PFSK-1 (cell line): ENCODE measurements at regions not wholly inside any gene's neighbourhood (a gene's known extent, or its start where the extent isn't known, plus 50 kb on each side); places are given as distances from the start of the nearest gene placed in this dataset.

Experiments used
- FOXP2 ChIP-seq: optimal IDR thresholded peaks from 2 replicates; pipeline ENCODE3; 2011; ENCODE audit warnings: borderline replicate concordance, control low read depth, inconsistent platforms; ENCODE audit not compliant: insufficient read depth; ENCODE audit errors: extremely low read length, extremely low read depth
- POLR2AphosphoS5 ChIP-seq: IDR thresholded peaks from 2 replicates; pipeline ENCODE4 v1.6.1; 2012; ENCODE audit warnings: low read depth, mild to moderate bottlenecking, control low read depth, low read length, moderate library complexity
- SIN3A ChIP-seq: IDR thresholded peaks from 2 replicates; pipeline ENCODE4 v1.6.1; 2012; ENCODE audit warnings: mild to moderate bottlenecking, low read length, moderate library complexity, borderline replicate concordance; ENCODE audit not compliant: insufficient read depth
- TAF1 ChIP-seq: IDR thresholded peaks from 2 replicates; pipeline ENCODE4 v1.6.1; 2012; ENCODE audit warnings: low read length, control low read depth, borderline replicate concordance; ENCODE audit not compliant: insufficient read depth
- TF ChIP-seq, protein P1 (sequence below), 2 experiments: IDR thresholded peaks; 2 replicates each; pipeline versions ENCODE4 v1.6.1 to v1.8.0; 2011 to 2012; ENCODE audit warnings: low read depth in 2 of 2, low read length in 2 of 2, control low read depth in 1 of 2, inconsistent platforms in 1 of 2, mild to moderate bottlenecking in 1 of 2, moderate library complexity in 1 of 2; ENCODE audit not compliant: insufficient read depth in 1 of 2

DNA sequence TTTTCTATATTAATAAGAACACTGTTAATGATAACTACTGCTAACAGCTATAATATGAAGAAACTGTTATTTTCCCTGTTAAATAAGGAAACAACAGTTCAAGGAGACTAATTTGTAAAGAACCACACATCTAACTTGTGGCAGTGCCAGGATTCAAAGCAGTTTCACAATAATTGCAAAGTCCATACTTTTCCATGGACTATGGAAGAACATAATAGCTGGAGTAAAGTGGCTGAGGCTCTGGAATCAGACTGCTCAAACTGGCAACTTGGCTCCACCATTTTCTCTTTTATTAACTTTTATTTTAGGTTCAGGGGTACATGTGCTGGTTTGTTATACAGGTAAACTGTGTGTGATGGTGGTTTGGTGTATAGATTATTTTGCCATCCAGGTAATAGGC lies 393.7 kb upstream of the CPEB2 start:
- TF ChIP-seq TAF1 (no peak), FOXP2 (no peak), SIN3A (no peak), POLR2AphosphoS5 (no peak)
- TF ChIP-seq, protein P1, sequence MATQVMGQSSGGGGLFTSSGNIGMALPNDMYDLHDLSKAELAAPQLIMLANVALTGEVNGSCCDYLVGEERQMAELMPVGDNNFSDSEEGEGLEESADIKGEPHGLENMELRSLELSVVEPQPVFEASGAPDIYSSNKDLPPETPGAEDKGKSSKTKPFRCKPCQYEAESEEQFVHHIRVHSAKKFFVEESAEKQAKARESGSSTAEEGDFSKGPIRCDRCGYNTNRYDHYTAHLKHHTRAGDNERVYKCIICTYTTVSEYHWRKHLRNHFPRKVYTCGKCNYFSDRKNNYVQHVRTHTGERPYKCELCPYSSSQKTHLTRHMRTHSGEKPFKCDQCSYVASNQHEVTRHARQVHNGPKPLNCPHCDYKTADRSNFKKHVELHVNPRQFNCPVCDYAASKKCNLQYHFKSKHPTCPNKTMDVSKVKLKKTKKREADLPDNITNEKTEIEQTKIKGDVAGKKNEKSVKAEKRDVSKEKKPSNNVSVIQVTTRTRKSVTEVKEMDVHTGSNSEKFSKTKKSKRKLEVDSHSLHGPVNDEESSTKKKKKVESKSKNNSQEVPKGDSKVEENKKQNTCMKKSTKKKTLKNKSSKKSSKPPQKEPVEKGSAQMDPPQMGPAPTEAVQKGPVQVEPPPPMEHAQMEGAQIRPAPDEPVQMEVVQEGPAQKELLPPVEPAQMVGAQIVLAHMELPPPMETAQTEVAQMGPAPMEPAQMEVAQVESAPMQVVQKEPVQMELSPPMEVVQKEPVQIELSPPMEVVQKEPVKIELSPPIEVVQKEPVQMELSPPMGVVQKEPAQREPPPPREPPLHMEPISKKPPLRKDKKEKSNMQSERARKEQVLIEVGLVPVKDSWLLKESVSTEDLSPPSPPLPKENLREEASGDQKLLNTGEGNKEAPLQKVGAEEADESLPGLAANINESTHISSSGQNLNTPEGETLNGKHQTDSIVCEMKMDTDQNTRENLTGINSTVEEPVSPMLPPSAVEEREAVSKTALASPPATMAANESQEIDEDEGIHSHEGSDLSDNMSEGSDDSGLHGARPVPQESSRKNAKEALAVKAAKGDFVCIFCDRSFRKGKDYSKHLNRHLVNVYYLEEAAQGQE (IDR thresholded peaks at IDR 0.05; ENCODE audit: insufficient read depth in 1 of 2, low read depth in 2 of 2, low read length in 2 of 2) = no peak

DNA sequence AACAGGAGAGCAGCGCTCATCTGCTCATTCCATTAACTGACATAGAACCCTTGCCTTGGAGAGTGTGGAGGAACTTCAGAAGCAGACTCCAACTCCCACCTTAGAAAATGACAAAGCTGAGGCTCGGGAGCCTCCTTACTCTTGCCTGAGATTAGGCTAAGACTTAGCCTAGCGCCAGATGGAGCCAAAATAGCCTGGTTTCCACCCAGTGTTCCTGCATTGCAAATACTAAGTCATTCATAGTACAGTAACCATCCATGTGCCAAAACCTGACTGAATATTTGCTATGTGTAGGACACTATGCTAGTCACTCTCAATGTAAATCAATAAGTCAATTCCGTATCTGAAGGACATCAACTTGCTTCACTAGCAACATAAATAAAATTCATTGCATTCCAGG lies 387.4 kb upstream of the CPEB2 start:
- TF ChIP-seq POLR2AphosphoS5 = no peak
- TF ChIP-seq SIN3A = no peak
- TF ChIP-seq FOXP2 = no peak
- no peak for TF ChIP-seq TAF1
- TF ChIP-seq, protein P1 (IDR thresholded peaks at IDR 0.05; ENCODE audit: insufficient read depth in 1 of 2, low read depth in 2 of 2, low read length in 2 of 2) = no peak

DNA sequence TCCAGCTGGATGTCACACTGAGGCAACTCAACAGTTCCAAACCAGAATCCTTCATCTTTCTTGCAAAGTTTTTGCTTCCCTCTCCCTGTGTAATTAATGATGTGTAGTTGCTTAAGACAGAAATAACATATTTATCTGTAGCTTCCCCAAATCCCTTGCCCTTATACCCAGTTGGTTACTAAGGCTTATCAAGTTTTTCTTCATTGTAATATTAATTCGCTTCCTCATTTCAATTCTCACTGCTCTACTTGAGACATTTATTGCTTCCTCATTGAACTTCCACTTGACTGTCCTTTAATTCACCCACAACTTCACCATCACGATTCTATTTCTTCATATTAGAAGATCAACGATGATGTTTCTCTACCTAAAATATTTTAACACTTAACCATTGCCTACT lies 386.6 kb upstream of the CPEB2 start:
- TF ChIP-seq TAF1 (no peak), SIN3A (no peak), FOXP2 (no peak), POLR2AphosphoS5 (no peak)
- TF ChIP-seq, protein P1 (IDR thresholded peaks at IDR 0.05; ENCODE audit: insufficient read depth in 1 of 2, low read depth in 2 of 2, low read length in 2 of 2) = no peak

DNA sequence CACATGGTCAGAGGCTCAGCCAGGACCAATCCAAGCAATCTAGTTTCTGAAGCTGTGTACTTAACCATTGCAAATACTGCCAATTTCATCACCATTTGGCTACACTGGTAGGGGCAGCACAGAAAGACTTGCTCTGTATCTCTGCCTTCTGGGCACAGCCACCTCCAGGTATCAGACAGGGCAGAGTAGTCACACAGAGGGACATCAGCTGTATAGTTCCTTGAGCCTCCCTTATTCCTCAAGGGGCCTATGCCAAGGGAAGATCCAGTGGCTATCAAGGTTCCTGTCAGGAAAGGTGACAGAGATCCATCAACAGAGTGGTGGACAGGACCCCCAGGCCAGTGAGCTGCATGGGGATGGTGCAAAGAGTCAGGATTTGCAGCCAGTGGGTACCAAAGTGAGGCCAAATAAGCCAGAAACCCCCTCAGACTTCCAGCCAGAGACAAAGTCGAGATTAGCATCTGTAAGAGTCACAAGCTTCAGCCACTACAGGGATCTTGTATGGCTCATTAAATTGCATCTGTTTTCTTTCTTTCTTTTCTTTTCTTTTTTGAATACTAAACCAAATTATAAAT lies 381.6 kb upstream of the CPEB2 start:
- TF ChIP-seq POLR2AphosphoS5 = no peak
- TF ChIP-seq TAF1 = no peak
- TF ChIP-seq FOXP2 = no peak
- TF ChIP-seq, protein P1 (IDR thresholded peaks at IDR 0.05; ENCODE audit: insufficient read depth in 1 of 2, low read depth in 2 of 2, low read length in 2 of 2) = no peak
- TF ChIP-seq SIN3A = no peak

DNA sequence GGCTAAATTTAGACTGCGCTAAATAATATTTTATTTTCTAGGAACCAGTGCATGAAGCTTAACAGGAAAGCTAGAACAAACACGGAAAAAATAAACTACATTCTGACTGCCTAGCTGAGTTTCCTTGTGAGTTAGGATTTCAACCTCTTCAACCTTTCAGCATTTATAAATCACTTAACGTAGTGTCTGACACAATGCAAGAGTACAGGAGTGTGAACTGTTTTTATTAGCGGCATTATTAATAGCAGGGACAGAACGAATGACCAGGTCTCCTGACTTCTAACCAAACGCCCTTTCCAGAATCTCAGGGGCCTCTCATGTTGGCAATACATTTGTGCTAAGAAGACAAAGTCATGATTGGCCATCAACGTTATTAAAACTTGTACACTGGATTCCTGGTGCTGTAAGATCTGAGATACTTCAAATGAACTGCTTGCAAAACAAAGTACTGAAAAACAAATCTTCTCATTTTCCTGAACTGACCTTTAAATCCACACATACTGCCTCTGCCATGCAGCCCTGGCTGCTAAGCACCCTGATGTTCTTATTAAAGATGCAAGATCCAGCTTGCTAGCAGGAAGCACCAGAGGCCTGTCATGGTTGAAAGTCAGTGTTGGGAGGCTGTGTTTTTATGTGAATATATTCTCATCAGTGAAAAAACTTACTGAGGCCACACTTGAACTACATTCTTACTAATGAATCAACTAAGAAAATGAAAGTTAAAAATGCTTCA lies 380.4 kb upstream of the CPEB2 start:
- TF ChIP-seq FOXP2 (no peak), TAF1 (no peak), SIN3A (no peak), POLR2AphosphoS5 (no peak)
- TF ChIP-seq, protein P1 (IDR thresholded peaks at IDR 0.05; ENCODE audit: insufficient read depth in 1 of 2, low read depth in 2 of 2, low read length in 2 of 2) = no peak
